NOMO-1 treated with DMSO at 0.1 percent for 48 hours (cell line): ENCODE measurements at regions not wholly inside any gene's neighbourhood (a gene's known extent, or its start where the extent isn't known, plus 50 kb on each side); places are given as distances from the start of the nearest gene placed in this dataset.

Experiments used
- DNase-seq: peaks from one replicate; lab custom pipeline; 2025; ENCODE audit not compliant: unreplicated experiment; lab: John Stamatoyannopoulos, UW

GRCh38 chr4:41452484-41453225 lies 85.3 kb upstream of the LIMCH1 start:
- DNase-seq, result no peak

GRCh38 chr4:41454423-41454822 lies 83.5 kb upstream of the LIMCH1 start:
- no peak for DNase-seq

- no peak for DNase-seq
These were observed 82.8 kb upstream of the LIMCH1 start for GRCh38 chr4:41455206-41455605.

- no peak for DNase-seq
These were observed 81.3 kb upstream of the LIMCH1 start for GRCh38 chr4:41456559-41457101.

GRCh38 chr4:41458689-41459088 lies 79.3 kb upstream of the LIMCH1 start:
- no peak for DNase-seq

- DNase-seq, result no peak
These were observed 77.3 kb upstream of the LIMCH1 start for GRCh38 chr4:41460641-41461040.

GRCh38 chr4:41461780-41462307 lies 76.1 kb upstream of the LIMCH1 start:
- no peak for DNase-seq

GRCh38 chr4:41465146-41465761 lies 72.7 kb upstream of the LIMCH1 start:
- no peak for DNase-seq

- no peak for DNase-seq
These were observed 71.7 kb upstream of the LIMCH1 start for GRCh38 chr4:41466249-41466648.

- DNase-seq, result no peak
These were observed 69.8 kb upstream of the LIMCH1 start for GRCh38 chr4:41468122-41468521.

GRCh38 chr4:41471126-41472071 lies 66.6 kb upstream of the LIMCH1 start:
- no peak for DNase-seq

- no peak for DNase-seq
These were observed 65.9 kb upstream of the LIMCH1 start for GRCh38 chr4:41472081-41472480.

GRCh38 chr4:41473176-41473575 lies 64.8 kb upstream of the LIMCH1 start:
- DNase-seq, result no peak

GRCh38 chr4:41475402-41475801 lies 62.6 kb upstream of the LIMCH1 start:
- no peak for DNase-seq

GRCh38 chr4:41476310-41476885 lies 61.6 kb upstream of the LIMCH1 start:
- no peak for DNase-seq

GRCh38 chr4:41477181-41477905 lies 60.6 kb upstream of the LIMCH1 start:
- no peak for DNase-seq

GRCh38 chr4:41478518-41478917 lies 59.4 kb upstream of the LIMCH1 start:
- DNase-seq, result no peak

GRCh38 chr4:41480896-41481311 lies 57.1 kb upstream of the LIMCH1 start:
- DNase-seq, result no peak

- DNase-seq, result no peak
These were observed 54.2 kb upstream of the LIMCH1 start for GRCh38 chr4:41483771-41484170.

- DNase-seq, result peak; percentile 87
These were observed 52.9 kb upstream of the LIMCH1 start for GRCh38 chr4:41485041-41485440.
